ENCODE measurements at regions not wholly inside any gene's neighbourhood (a gene's known extent, or its start where the extent isn't known, plus 50 kb on each side); places are given as distances from the start of the nearest gene placed in this dataset.

DNA sequence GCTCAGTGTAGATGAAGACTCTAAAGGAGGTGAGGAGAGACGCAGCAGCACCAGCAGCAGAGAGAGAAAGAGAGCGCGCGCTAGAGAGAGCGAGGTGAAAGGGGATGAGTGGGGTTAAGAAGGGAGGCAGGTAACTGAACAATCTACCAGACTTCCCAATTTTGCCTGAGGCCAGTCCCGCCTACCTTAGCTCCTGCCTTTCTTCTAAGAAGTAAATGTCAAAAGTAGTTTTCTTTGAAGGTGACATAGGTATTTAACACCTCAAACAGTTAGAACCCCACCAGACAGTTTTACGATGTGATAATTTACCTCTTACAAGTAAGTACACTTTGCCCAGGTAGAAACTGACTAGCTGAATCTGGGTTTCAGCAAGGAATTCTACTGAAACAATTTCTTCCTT lies 132.0 kb upstream of the EEF1E1 start:
- POLR2A ChIA-PET, result no interaction called here
- H3F3A ChIP-seq (replicated peaks; ENCODE audit: insufficient read depth), result no peaks in the 10 kb centered on the region
- H3K9me3 ChIP-seq, result no peaks in the 10 kb centered on the region
- no peak overlapping the region for H3K4me2 ChIP-seq
- no peak for DNase-seq
- H4K20me1 ChIP-seq (ENCODE audit: insufficient read depth), result no peaks in the 10 kb centered on the region
- 73% methylated on average over 7 of the region's 7 CpGs for WGBS (ENCODE audit: low lambda C conversion rate)
- no peak overlapping the region for H3K9ac ChIP-seq
- H3K27me3 ChIP-seq (ENCODE audit: insufficient read depth), result no peaks in the 10 kb centered on the region; the same call in 1 of the 2 replicates
- CTCF ChIA-PET, result interaction anchor here (4.3 kb wide), 1 partner anchor 15 kb away, joined by 20 read pairs; no protein-coding TSS in a partner anchor
- peaks cover 0 to 11% of the 10 kb centered on the region in 2 experiments; a peak in 2 of 4 replicates for H3K4me1 ChIP-seq (ENCODE audit: control insufficient read depth in 1 of 2, insufficient read depth in 2 of 2, low read depth in 1 of 2, low read length in 1 of 2)
- H3K4me3 ChIP-seq (ENCODE audit: low read depth in 2 of 2, low read length in 1 of 2), result no peak overlapping the region
- no peaks in the 10 kb centered on the region for H3K79me2 ChIP-seq (ENCODE audit: insufficient read depth)
- TF ChIP-seq RXRA (IDR thresholded peaks at IDR 0.05; ENCODE audit: borderline replicate concordance, low read depth) (no peak), NFIC (IDR thresholded peaks at IDR 0.05; ENCODE audit: borderline replicate concordance) (no peak), RFX5 (IDR thresholded peaks at IDR 0.05; ENCODE audit: low read length) (no peak), TEAD4 (IDR thresholded peaks at IDR 0.05; ENCODE audit: borderline replicate concordance, insufficient read depth) (no peak), TAF1 (IDR thresholded peaks at IDR 0.05; ENCODE audit: borderline replicate concordance, low read depth, low read length) (no peak), EZH2phosphoT487 (IDR thresholded peaks at IDR 0.05; ENCODE audit: borderline replicate concordance, low read depth) (no peak), FOSL2 (IDR thresholded peaks at IDR 0.05; ENCODE audit: borderline replicate concordance, low read depth) (no peak), RAD21 (IDR thresholded peaks at IDR 0.05; ENCODE audit: low read length) (no peak), FOXM1 (IDR thresholded peaks at IDR 0.05; ENCODE audit: low read depth) (no peak), SIN3A (IDR thresholded peaks at IDR 0.05; ENCODE audit: borderline replicate concordance, low read depth, low read length) (no peak), CHD2 (IDR thresholded peaks at IDR 0.05; ENCODE audit: low read length, partially characterized antibody) (no peak)
- TF ChIP-seq, protein P1, sequence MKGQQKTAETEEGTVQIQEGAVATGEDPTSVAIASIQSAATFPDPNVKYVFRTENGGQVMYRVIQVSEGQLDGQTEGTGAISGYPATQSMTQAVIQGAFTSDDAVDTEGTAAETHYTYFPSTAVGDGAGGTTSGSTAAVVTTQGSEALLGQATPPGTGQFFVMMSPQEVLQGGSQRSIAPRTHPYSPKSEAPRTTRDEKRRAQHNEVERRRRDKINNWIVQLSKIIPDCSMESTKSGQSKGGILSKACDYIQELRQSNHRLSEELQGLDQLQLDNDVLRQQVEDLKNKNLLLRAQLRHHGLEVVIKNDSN (IDR thresholded peaks at IDR 0.05; ENCODE audit: borderline replicate concordance, low read depth), result no peak
- TF ChIP-seq, protein P2, sequence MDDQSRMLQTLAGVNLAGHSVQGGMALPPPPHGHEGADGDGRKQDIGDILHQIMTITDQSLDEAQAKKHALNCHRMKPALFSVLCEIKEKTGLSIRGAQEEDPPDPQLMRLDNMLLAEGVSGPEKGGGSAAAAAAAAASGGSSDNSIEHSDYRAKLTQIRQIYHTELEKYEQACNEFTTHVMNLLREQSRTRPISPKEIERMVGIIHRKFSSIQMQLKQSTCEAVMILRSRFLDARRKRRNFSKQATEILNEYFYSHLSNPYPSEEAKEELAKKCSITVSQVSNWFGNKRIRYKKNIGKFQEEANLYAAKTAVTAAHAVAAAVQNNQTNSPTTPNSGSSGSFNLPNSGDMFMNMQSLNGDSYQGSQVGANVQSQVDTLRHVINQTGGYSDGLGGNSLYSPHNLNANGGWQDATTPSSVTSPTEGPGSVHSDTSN (IDR thresholded peaks at IDR 0.05), result no peak
- no peaks in the 10 kb centered on the region for H3K9me2 ChIP-seq
- no peak overlapping the region for H2AFZ ChIP-seq (ENCODE audit: low read depth)
- no peak overlapping the region for H3K27ac ChIP-seq (ENCODE audit: low read depth in 2 of 2, low read length in 1 of 2)
- no peaks in the 10 kb centered on the region for H3K36me3 ChIP-seq (replicated peaks in 1 of 2; ENCODE audit: control insufficient read depth in 1 of 2, insufficient read depth in 2 of 2, low read length in 1 of 2)

DNA sequence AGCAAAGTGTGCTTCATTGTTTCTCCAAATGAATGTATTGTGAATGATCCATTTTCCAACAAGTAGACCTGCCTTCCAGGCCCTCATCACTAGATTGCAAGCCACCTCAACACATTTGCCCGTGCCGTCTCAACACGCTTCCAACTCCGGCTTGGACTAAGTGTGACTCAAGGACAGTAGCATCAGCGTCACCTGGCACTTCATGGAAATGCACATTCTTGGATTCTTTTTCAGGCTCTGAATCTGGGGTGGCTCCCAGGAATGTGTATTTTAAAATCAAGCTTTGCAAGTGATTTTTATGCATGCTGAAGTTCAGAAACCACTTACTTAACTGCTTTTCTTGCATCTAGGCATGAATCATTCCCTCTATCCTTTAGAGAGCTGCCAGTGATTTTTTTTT lies 129.6 kb upstream of the EEF1E1 start:
- Histone ChIP-seq H3K9me3 (no peaks in the 10 kb centered on the region), H3K9ac (no peak overlapping the region), H2AFZ (ENCODE audit: low read depth) (no peak overlapping the region), H3K4me1 (ENCODE audit: control insufficient read depth in 1 of 2, insufficient read depth in 2 of 2, low read depth in 1 of 2, low read length in 1 of 2) (peaks cover 0 to 2% of the 10 kb centered on the region in 2 experiments; a peak in 1 of 4 replicates), H4K20me1 (ENCODE audit: insufficient read depth) (no peaks in the 10 kb centered on the region), H3K79me2 (ENCODE audit: insufficient read depth) (no peaks in the 10 kb centered on the region), H3K27ac (ENCODE audit: low read depth in 2 of 2, low read length in 1 of 2) (no peak overlapping the region), H3K27me3 (ENCODE audit: insufficient read depth) (no peaks in the 10 kb centered on the region; the same call in 1 of the 2 replicates), H3K4me3 (ENCODE audit: low read depth in 2 of 2, low read length in 1 of 2) (no peak overlapping the region), H3F3A (replicated peaks; ENCODE audit: insufficient read depth) (no peaks in the 10 kb centered on the region), H3K9me2 (no peaks in the 10 kb centered on the region), H3K4me2 (no peak overlapping the region), H3K36me3 (replicated peaks in 1 of 2; ENCODE audit: control insufficient read depth in 1 of 2, insufficient read depth in 2 of 2, low read length in 1 of 2) (no peaks in the 10 kb centered on the region)
- no peak for DNase-seq
- 62% methylated on average over 5 of the region's 5 CpGs for WGBS (ENCODE audit: low lambda C conversion rate)
- POLR2A ChIA-PET, result no interaction called here
- TF ChIP-seq RFX5 (IDR thresholded peaks at IDR 0.05; ENCODE audit: low read length), result no peak
- CTCF ChIA-PET, result interaction anchor here (1.3 kb wide), 1 partner anchor 13 kb away, joined by 5 read pairs; no protein-coding TSS in a partner anchor
